GM12878 (cell line): ENCODE measurements at regions not wholly inside any gene's neighbourhood (a gene's known extent, or its start where the extent isn't known, plus 50 kb on each side); places are given as distances from the start of the nearest gene placed in this dataset.

ENCODE experiments used
- ETV6 ChIP-seq, 2 experiments: fragments of 450-650 bp in 1 of 2; IDR thresholded peaks in 1 of 2; conservative IDR thresholded peaks in 1 of 2; 2 replicates each; pipeline ENCODE4 v1.6.1; 2014; ENCODE audit warnings: antibody characterized with exemption in 1 of 2, borderline replicate concordance in 1 of 2, low read depth in 1 of 2, mild to moderate bottlenecking in 1 of 2, moderate library complexity in 1 of 2
- NBN ChIP-seq: fragments of 450-650 bp; IDR thresholded peaks from 2 replicates; pipeline ENCODE4 v1.6.1; 2016
- ZNF24 ChIP-seq: fragments of 450-650 bp; IDR thresholded peaks from 2 replicates; pipeline ENCODE4 v1.6.1; 2017; ENCODE audit warnings: antibody characterized with exemption, mild to moderate bottlenecking
- ZZZ3 ChIP-seq: IDR thresholded peaks from 2 replicates; pipeline ENCODE4 v1.6.1; 2011; ENCODE audit warnings: low read depth; ENCODE audit not compliant: control insufficient read depth, insufficient read length
- TF ChIP-seq, protein P1 (sequence below), 3 experiments: IDR thresholded peaks in 2 of 3; conservative IDR thresholded peaks in 1 of 3; 2 replicates each; pipeline ENCODE4 v1.5.1; 2011; ENCODE audit warnings: low read depth in 3 of 3, low read length in 3 of 3, mild to moderate bottlenecking in 3 of 3, control low read depth in 2 of 3, moderate library complexity in 2 of 3, inconsistent platforms in 1 of 3, mixed read lengths in 1 of 3; ENCODE audit not compliant: control insufficient read depth in 2 of 3, insufficient read depth in 1 of 3; ENCODE audit errors: extremely low read depth in 1 of 3
- TF ChIP-seq, protein P2 (sequence below): IDR thresholded peaks from 2 replicates; pipeline ENCODE4 v1.6.1; 2012; ENCODE audit warnings: mild to moderate bottlenecking, low read depth, low read length

DNA sequence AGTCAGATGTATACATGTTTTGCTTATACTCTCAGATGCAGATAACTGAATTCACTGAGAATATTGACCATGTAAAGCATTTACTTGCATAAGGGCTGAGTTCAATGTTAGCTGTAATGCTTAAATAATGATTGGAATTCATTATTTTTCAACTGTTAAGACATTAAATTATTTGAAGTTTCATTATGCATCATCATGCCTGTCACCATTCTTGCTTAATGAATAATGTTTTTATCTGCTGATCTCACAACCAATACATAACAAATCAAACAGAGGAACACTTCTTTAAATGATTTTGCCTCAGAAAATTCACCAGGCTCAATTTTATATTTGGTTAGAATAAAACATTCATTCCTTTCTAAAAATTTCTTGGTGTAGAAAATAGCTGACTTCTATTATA lies 233.4 kb downstream of the GPR37 start:
- no peak for TF ChIP-seq ETV6 (conservative IDR thresholded peaks at IDR 0.05 in 1 of 2, IDR thresholded peaks at IDR 0.05 in 1 of 2; ENCODE audit: borderline replicate concordance in 1 of 2, low read depth in 1 of 2)
- TF ChIP-seq, protein P1, sequence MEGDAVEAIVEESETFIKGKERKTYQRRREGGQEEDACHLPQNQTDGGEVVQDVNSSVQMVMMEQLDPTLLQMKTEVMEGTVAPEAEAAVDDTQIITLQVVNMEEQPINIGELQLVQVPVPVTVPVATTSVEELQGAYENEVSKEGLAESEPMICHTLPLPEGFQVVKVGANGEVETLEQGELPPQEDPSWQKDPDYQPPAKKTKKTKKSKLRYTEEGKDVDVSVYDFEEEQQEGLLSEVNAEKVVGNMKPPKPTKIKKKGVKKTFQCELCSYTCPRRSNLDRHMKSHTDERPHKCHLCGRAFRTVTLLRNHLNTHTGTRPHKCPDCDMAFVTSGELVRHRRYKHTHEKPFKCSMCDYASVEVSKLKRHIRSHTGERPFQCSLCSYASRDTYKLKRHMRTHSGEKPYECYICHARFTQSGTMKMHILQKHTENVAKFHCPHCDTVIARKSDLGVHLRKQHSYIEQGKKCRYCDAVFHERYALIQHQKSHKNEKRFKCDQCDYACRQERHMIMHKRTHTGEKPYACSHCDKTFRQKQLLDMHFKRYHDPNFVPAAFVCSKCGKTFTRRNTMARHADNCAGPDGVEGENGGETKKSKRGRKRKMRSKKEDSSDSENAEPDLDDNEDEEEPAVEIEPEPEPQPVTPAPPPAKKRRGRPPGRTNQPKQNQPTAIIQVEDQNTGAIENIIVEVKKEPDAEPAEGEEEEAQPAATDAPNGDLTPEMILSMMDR (IDR thresholded peaks at IDR 0.05 in 2 of 3, conservative IDR thresholded peaks at IDR 0.05 in 1 of 3; ENCODE audit: control insufficient read depth in 2 of 3, extremely low read depth in 1 of 3, insufficient read depth in 1 of 3, low read depth in 3 of 3, low read length in 3 of 3) = no peak
- TF ChIP-seq NBN = no peak
- TF ChIP-seq ZNF24 = no peak
- TF ChIP-seq, protein P2, sequence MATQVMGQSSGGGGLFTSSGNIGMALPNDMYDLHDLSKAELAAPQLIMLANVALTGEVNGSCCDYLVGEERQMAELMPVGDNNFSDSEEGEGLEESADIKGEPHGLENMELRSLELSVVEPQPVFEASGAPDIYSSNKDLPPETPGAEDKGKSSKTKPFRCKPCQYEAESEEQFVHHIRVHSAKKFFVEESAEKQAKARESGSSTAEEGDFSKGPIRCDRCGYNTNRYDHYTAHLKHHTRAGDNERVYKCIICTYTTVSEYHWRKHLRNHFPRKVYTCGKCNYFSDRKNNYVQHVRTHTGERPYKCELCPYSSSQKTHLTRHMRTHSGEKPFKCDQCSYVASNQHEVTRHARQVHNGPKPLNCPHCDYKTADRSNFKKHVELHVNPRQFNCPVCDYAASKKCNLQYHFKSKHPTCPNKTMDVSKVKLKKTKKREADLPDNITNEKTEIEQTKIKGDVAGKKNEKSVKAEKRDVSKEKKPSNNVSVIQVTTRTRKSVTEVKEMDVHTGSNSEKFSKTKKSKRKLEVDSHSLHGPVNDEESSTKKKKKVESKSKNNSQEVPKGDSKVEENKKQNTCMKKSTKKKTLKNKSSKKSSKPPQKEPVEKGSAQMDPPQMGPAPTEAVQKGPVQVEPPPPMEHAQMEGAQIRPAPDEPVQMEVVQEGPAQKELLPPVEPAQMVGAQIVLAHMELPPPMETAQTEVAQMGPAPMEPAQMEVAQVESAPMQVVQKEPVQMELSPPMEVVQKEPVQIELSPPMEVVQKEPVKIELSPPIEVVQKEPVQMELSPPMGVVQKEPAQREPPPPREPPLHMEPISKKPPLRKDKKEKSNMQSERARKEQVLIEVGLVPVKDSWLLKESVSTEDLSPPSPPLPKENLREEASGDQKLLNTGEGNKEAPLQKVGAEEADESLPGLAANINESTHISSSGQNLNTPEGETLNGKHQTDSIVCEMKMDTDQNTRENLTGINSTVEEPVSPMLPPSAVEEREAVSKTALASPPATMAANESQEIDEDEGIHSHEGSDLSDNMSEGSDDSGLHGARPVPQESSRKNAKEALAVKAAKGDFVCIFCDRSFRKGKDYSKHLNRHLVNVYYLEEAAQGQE = no peak
- TF ChIP-seq ZZZ3 = no peak
